GM12801 (cell line): ENCODE measurements at regions not wholly inside any gene's neighbourhood (a gene's known extent, or its start where the extent isn't known, plus 50 kb on each side); places are given as distances from the start of the nearest gene placed in this dataset.

Experiments
- TF ChIP-seq, protein P1 (sequence below): IDR thresholded peaks from one replicate; pipeline ENCODE4 v1.5.1; 2011; ENCODE audit warnings: control low read depth; ENCODE audit not compliant: insufficient read length; ENCODE audit errors: extremely low read depth

- TF ChIP-seq, protein P1, sequence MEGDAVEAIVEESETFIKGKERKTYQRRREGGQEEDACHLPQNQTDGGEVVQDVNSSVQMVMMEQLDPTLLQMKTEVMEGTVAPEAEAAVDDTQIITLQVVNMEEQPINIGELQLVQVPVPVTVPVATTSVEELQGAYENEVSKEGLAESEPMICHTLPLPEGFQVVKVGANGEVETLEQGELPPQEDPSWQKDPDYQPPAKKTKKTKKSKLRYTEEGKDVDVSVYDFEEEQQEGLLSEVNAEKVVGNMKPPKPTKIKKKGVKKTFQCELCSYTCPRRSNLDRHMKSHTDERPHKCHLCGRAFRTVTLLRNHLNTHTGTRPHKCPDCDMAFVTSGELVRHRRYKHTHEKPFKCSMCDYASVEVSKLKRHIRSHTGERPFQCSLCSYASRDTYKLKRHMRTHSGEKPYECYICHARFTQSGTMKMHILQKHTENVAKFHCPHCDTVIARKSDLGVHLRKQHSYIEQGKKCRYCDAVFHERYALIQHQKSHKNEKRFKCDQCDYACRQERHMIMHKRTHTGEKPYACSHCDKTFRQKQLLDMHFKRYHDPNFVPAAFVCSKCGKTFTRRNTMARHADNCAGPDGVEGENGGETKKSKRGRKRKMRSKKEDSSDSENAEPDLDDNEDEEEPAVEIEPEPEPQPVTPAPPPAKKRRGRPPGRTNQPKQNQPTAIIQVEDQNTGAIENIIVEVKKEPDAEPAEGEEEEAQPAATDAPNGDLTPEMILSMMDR = no peak
Observed at GRCh38 chr12:66852091-66852490, 173.2 kb upstream of the GRIP1 start.

DNA sequence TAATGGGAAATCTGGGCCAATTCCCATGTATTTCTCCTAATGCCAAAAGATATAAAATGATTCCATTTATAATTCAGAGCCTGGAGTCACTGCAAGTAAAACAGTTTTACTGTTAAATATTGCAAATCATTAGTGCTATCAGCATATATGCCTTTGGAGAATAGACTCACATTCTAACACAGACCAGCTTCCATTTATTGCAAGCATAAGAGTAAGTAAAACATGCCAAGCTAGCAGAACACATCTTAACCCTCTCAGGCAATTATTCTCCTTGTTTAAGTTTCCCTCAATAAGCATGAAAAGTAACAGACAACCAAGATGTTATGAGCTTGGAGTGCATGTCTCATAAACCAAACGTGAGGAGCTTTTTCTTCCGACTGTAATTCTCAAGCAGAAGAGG, 173.9 kb upstream of the GRIP1 start:
- TF ChIP-seq, protein P1 = no peak

DNA sequence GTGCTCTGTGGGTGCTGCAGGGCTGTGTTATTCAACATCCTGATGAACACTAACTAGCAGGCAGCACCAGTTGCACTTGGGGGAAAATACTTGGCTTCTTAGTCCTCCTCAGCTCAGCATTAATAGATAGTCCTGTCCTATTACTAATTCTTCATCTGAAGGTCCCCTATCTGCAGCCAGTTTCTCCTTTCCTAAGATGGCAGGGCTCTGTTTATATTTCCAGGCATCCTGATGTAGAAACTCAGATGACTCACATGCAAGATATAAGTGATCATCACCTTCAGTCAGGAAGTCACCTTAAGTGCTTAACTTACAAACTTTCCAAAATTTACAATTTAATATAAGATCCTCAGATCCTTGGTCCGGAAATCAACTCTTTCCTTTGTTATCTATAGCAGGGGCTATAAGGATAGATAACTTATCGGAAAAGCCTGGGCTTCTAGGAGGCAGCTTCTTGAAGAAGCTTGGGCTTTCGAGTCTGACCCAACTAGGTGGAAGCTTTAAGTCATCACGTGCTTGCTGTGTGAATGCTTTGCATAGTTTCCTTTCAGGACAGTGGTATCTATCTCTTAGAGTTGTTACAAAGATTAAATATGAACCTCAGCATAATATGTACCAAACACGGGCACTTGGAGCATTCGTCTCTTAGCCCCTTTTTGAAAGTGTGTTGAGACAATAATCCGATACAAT, 181.0 kb upstream of the GRIP1 start:
- TF ChIP-seq, protein P1 = no peak

DNA sequence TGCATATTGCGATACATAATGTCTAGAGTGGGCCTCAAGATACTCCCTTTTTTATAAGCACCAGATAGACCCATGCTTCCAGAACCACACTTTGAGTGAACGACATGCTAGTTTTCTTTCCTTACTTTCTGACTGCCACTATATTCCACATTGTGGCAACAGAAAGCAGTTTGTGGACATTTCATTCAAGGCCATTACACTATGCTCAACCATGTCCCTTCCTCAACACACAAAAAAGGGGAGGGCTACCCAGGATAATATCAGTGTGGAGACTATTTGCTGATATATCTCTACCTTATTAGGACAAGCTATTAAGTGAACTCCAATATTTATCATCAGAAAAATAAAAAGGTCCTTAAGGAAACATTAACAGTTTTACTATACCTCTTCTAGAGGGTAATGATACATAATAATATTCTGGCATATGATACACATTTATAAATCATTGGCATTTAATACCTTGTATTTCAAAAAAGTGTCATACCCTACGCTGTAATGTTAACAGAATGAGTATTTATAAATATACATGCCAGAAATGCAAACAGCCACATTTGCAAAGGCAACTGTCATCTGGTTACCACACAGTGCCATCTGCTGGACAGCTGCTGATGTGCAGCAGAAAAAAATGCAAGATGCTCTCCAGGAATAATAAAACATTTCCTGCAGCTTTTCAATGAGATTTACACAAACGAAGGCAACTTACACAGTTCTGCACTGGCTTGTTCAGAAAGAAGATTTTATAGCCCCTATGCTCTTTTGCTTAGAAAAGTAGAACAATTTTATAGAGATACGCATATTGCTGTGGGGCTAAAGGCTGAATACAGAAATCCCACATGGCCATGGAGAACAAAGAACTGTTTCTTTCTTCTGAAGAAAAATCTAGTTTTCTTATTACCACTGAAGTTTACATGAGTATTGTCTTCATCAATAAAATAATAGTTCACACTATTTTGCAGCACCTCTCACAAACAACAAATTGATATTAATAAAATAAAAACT, 182.2 kb upstream of the GRIP1 start:
- TF ChIP-seq, protein P1 = peak; percentile 35

GRCh38 chr12:66862356-66862985, 183.6 kb upstream of the GRIP1 start:
- TF ChIP-seq, protein P1 = no peak

- TF ChIP-seq, protein P1 = no peak
Observed at GRCh38 chr12:66863276-66863675, 184.4 kb upstream of the GRIP1 start.

- TF ChIP-seq, protein P1 = no peak
Observed at GRCh38 chr12:66877925-66878324, 199.0 kb upstream of the GRIP1 start.
